Stimulated activated CD8-positive, alpha-beta memory T cell treated with anti-CD3 and anti-CD28 coated beads, Interleukin-4, amount 100 ng/mL, for 24 hours (primary cell): ENCODE measurements at regions not wholly inside any gene's neighbourhood (a gene's known extent, or its start where the extent isn't known, plus 50 kb on each side); places are given as distances from the start of the nearest gene placed in this dataset.
"Not testable (repeated sequence)": the region's sequence is repeated elsewhere in the genome, so short reads cannot be mapped to it uniquely, and the experiment has no call there.

ENCODE experiments used
- DNase-seq: peaks from one replicate; pipeline ENCODE4 v3.0.0-alpha.2; 2020; ENCODE audit warnings: low read depth

DNA sequence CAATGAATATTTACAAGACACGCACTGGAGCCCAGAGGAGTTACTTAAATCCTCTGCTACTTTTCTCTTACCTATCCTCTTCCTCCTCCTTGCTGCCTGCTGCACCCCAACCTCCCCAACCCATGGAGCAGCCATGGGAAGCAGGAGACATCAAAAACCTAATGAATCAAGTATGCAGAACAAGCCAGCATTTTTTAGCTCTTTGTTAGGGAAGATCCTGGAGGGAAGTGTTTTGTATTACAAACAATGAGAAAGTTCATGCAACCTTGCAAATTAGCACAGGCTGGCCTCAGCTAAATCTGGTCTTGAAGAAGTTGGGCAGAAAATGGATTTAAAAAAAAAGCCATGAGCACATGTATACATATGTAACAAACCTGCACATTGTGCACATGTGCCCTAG is 498.8 kb downstream of the KIF4B start:
- no peak for DNase-seq

DNA sequence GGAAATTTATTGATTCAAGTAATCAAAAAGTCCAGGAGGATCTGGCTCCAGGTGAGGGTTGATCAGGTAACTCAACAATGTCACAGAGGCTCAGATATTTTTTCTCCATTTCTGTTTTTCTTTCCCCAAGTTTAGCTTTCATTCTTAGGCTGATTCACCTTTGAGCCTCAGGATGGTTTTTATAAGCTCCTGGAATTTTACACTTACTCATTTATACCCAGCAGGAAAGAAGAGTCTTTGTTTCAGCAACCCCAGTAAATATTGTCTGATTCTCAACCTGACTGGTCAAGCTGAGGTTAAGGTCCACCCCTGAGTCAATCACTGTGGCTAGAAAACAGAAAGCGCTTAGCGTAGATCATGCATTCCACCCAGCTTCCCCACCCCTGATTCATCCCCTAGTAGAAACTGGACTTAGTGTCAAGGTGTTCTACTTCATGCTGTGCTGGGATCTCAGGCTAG is 500.6 kb downstream of the KIF4B start:
- DNase-seq, result no peak

DNA sequence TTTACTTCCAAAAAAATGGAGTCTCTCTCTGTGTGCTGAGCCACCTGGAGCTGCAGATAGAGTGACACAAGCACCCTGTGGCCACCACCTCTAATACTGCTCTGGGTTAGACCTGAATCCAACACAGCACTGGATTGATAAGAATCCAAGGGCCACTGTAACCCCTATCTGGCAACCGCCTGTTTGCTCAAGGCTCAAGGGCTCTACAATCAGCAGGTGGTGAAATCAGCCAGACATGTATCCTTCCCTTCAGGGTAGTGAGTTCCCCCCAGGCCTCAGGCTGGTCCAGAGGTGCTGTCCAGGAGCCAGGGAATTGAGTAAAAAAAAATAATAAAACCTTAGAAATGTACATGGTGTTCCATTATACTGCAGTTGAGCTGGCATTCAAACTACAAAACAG is 509.0 kb downstream of the KIF4B start:
- DNase-seq, result no peak

DNA sequence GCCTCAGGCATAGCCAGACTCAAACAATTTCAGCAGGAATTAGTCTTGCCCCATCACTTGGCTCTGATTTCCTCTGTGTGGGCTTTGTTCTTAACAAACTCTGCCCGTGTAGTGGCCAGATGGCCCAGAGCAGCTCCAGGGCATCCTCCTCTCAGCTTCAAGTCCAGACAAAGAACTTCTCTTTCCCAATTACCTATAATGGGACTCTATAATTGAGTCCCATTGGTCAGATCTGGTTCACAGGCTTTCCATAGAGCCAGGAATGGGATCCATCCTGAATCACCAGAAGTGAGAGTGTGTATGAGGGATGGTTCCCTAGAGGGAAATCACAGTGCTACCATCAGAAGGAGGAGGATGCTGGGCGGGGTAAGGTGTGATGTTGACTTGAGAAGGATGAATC is 515.8 kb downstream of the KIF4B start:
- DNase-seq, result no peak

DNA sequence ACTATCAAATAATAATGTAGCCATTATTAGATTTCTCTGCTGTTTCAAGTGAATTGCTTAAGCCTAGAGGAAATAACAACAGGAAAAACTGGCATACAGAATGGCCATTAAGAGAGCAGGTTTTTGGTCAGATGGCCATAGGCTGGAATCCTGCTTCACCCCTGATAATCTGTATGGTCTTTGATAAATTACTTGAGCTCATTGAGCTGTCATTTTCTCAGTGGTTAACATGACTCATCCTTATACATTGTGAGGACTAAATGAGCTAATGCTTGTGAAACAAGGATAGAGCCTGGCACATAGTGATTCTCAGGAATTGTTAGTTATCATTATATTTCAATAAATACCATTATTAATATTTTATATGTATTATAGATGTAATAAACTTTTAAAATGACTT is 516.5 kb downstream of the KIF4B start:
- DNase-seq, result no peak

DNA sequence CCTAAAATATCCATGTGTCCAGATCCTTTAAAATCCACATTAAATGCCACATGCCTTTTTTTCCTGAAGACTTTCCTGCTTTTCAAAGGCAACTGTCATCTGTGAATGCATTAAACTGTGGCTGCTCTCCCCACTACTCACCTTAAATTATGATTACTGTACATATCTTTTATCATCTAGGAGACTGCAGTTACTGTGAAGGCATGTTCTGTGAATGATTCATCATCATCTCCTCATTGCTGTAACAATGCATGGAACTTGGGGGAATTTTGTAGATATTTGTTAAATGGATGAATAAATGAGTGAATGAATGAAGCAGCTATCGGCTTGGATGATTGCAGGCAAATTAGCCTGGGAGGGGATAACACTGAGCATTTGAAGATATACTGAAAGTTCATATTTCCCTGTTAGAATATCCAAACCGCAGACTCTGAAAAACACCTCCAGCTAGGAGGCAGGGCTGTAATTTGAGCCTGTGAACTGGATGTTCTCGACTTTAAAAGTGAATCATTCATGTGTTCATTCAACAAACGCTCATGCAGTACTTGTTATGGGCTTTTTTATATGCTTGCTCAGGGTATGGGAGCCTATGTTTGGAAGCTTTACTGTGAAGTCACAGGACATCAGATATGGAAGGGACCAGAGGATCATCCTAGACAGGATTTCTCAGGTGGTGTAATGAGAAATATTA is 519.2 kb downstream of the KIF4B start:
- no peak for DNase-seq

DNA sequence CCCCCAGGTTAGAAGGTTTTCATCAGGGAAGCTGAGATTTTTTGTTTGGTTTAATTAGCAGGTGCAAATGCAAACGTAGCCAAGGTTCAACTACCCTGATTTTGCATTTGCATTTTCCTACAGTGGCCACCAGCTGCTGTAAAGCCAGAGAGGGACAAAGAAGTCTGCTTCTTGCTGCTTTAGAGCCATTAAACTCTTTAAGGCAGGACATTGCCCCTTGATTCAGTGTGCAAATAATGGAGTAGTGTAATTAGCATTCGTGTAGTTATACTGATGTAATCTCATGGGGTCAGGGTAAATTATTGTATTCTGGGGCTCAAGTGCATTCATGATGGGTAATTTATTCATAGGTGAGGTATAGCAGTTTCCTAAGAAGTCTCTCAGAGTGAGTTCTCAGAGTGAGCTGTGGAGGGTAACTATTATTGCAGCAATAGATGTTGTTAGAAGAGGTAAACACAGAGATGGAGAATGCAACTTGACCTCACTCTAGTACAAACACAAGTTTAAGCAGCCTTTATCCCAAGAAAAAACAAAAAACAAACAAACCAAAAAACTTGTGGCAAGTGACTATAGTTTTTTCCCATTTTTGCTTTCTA is 526.5 kb downstream of the KIF4B start:
- DNase-seq, result no peak

DNA sequence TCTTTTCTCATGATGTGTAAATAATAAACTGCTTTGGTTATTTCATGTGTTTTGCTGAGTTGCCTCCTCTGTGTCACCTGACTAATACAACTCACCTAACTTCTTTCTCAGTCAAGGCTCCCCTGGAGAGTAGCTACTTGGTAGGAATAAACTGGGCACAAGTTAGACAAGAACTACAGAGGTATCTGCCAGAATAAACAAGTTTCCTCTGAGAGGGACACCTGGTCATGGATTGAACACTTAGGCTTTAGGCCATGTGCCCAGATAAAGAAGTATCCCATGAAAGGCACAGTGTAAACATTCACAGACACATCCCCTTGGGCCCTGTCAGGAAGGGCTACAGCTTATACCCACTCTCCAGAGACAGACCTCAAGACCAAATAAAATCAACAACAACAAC is 532.5 kb downstream of the KIF4B start:
- DNase-seq, result no peak

DNA sequence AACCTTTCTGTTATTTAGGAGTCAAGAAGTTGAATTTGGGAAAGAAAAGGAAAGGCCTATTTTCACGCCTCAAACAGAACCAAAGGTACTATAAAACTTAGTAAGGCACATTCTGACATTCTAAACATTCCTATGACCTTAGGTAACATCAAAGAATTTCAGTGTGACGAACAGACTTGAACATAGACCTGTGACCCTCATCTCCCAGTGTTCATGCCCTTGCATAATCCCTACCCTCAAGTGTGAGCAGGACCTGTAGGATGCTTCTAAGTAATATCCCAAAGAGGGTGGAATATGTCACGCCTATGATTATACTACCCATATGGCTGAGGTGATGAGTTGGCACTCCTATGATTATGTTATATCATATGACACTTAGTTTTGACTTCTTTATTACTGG is 540.9 kb downstream of the KIF4B start:
- DNase-seq, result no peak

DNA sequence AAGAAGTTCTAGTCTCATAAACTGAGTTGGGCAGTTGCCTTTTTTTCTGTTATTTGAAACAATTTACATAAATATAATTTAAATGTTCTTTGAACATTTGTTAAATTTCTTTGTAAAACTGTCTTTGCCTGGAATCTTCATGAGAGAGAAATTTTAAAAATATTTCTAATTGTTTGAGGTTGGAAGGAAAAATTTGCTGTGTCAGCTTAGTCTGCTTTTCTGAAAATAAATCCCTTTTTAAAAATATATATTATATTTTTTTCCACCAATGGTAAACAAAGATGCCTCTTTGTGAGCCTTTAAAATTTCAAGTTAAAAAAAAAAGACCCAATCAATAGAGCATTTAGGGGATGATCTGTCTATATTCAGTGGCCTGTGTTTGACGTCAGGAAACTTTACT is 542.7 kb downstream of the KIF4B start:
- no peak for DNase-seq

DNA sequence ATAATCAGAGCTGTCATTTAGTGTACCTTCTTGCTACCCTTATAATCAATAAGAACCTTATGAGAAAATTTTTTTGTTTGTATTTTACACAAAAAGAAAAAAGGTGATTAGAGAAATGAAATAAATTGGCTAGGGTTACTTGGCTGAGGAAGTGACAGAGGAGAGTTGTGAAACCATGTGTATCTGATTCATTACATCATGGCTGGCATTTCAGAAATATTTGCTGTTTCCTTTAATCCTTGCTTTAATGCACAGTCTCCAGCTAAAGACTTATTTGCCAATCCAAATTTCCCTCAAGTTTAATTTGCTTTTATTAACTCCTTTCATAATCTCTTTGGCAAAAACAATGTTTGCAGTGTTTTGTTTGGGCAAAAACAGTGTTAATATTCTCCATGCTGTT is 543.1 kb downstream of the KIF4B start:
- DNase-seq, result no peak

DNA sequence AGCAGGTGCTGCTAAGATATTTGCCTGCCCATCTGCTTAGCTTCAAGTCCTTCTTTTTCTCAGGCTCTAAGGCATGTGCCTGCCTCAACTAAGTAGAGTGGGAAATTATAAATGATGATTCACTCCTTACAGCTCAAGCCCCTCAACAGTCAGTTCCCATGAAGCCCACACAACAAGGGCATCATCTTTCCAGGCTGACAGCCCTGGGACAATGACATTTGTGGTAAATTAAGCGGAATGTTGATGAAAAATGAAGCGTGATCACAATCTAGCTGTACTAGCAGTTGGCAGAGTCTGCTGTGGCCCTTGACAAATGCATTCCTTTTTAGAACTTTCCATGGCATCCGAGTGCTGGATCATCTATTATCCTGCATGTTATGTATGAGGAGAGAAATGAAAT is 548.6 kb downstream of the KIF4B start:
- no peak for DNase-seq

DNA sequence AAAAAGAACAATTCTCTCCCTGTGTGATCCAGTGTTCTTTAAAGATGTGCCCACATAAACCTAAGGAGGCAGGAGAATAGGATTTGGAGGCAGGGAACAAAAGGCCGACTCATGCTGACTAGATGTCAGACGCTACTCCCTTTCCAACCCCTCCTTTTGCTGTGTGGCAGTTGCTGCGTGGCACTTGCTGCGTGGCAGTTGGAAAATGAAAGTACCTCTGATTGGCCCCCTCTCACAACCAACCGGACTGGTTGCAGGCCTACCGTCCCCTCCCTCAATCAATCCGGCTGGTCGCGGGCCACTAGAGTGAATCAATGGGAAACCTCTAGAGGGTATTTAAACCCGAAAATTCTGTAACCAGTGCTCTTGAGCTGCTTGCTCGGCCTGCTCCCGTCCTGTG is 551.0 kb downstream of the KIF4B start:
- no peak for DNase-seq

DNA sequence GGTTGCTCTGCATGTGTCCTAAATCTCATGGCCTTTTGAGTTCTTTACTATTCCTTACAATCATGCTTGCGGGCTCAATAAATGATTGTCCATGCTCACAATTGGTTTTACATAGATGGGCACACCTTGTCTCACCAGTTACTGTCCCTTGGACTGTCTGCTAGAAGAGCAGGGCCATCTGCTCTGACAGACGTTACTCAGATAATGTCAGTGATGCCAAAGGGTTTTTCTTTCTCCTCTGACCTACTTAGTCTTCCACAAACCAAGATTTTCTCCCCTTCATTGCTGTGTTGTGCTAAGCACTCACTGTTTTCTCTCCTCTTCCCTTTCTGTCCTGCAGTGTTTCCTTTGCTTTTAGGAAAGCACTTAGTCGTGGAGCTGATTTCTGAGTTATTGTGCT is 562.3 kb downstream of the KIF4B start:
- no peak for DNase-seq

DNA sequence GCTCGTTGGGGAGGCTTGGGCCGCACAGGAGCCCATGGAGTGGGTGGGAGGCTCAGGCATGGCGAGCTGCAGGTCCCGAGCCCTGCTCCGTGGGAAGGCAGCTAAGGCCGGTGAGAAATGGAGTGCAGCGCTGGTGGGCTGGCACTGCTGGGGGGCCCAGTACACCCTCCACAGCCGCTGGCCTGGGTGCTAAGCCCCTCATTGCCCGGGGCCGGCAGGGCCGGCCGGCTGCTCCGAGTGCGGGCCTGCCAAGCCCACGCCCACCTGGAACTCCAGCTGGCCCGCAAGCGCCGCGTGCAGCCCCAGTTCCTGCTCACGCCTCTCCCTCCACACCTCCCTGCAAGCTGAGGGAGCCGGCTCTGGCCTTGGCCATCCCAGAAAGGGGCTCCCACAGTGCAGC is 573.3 kb downstream of the KIF4B start:
- not testable (repeated sequence) for DNase-seq

DNA sequence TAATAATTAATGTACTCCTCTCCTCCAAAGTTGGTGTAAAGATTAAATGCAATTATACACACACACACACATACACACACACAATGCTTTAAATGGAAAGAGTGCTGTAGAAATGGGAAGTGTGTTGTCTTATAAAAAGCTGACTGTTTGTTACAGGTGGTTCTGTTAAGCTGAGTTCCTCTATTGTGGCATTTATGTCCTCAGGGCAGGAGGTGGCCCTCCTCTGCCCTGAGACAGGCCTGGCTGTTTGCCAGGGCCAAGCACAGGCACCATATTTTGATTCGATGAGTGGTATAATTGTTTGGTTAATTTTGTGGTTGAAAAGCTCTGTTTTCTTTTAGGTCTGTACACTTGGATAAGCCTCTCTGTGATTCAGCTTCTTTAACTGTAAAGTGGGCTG is 573.9 kb downstream of the KIF4B start:
- DNase-seq, result no peak

DNA sequence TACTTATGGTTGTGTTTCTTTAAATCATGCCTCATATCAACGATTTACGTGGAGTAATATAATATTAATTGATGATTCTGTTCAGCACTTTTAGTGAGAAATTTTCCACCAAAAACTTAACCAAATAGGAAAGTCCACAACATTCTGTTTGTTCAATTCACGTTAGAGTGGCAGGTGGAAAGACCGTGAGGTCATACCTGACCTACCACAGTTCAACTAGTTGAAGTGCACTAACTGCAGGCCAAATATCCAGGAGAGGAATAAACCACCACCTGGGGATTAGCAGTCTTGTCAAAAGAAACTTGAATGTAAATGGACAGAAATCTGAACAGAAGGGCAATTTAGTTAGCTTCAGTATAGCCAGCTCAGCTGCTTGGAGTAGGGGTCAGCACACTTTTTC is 577.7 kb downstream of the KIF4B start:
- no peak for DNase-seq

DNA sequence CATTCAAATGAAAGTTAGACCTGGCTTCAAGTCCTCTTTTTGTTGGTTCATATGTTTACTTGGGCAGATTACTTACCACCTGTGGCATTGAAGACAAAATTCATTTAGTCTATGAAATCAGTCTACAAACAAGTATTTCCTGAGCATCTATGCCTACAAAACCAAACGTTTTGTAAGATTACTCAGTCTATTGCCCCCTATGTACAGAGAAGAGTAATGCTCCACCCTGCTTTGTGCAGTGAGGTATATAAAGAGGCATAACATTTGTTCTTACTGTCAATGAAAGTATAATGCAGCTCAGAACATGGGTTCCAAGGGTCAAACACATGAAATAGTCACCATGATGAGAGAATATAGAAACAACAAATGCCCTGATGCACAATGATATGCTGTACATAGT is 580.7 kb downstream of the KIF4B start:
- no peak for DNase-seq

DNA sequence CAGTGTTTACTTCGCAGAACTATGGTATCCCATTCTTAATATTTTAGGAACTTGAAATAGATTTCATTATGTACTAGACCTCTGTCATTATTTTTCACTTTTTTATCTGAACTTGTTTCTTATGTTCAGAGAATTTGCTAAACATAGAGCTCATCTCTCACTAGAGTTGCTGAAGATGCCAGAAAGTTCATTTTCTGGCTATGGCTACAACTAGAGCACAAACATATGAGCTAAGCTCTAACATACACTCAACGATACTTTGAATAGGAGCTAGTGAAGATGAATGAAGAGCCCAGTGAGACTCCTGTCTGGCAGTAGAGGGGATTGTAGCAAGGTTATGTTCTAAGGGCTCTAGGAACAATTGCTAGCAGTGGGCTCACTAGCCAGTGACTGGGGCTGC is 582.2 kb downstream of the KIF4B start:
- DNase-seq, result no peak

DNA sequence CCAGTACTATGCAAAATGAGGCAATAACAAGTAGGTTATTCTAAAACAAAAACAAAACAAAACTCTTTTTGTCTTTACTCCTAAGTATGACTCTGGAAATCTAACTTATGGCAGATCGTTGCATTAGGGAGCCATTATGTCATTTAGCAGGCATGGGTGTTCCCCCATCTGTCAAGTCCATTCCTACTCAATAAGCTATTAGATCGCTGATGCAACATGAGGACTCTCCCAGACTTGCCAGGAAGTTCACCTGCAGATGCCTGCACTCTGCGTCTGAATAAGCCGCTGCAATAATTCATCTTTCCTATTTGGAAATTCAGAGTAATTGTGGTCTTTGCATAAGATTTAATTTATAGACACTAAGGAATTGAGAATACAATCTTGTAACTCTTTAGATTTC is 585.0 kb downstream of the KIF4B start:
- no peak for DNase-seq

DNA sequence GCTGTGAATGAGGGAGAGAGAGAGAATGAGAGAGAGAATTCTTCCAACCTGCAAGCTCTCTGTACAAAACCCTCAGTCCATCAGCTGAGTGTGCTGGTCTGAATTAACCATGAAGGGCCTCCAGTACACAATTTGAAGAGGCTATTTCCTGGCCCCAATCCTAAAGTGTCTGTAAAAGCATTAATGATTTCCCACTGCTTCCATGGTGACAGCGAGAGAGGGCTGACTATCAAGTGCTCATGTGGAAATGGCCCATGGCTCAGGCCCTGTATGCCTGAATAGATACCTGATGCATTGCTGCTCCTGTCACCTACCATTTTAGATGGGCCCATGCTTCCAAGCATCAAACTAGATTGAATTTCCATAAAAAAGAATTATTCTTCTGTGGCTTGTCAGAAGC is 592.4 kb downstream of the KIF4B start:
- DNase-seq, result no peak

DNA sequence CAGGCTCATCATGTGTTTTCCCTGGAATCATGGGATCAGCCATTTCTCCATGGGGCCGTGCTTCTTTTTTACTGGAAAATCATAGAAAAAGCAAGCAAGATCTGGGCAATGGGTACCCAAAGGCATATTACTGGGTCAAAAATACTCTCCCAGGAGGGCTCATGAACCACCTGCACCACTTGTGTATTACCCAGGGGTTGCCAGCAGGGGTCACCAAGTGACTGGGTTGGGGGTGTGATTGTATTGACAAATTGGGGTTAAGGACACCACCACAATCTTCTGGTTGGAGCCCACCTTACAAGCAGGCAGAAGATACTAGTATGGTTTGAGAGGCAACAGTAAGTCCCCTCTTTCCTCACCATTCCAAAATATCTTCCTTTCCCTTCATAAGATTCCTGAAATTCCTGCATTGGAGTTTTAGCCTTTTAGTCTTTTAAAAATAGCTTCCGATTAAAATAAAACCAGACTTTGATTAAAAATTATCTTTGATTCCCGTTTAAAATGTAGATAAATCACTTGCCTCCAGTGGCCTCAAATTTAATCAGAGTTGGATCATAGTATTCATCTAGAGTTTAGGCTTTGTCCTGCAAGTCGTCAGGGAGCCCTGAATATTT is 603.3 kb downstream of the KIF4B start:
- DNase-seq, result peak; percentile 24

DNA sequence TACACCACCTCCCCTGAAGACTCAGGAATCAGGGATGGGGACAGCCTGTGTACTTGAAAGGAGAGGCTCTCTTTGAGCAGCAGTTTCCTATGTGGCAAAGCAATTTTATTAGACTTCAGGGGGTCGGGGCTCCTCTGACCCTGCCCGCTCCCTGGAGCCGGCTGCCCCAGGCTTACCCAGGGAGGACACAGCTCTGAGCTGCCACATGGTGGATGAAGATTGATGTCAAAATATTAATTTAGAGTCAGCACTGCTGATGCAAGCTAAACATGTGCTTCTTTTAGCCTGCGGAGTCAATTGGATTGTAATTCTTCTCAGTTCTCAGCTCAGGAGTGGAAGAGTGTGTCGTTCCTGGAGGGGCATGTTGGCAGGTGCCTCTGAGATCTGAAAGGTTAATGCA is 606.1 kb downstream of the KIF4B start:
- DNase-seq, result no peak
